Omental fat pad (tissue), 3 donors: ENCODE measurements at regions not wholly inside any gene's neighbourhood (a gene's known extent, or its start where the extent isn't known, plus 50 kb on each side); places are given as distances from the start of the nearest gene placed in this dataset.

ENCODE experiments used
- ATAC-seq: fragments of 150-250 bp; one replicate; pipeline ENCODE4 v1.9.1; 2016; ENCODE audit warnings: mild to moderate bottlenecking, moderate library complexity; ENCODE audit not compliant: low FRiP score
- DNase-seq: peaks from one replicate; pipeline ENCODE4 v3.0.0-alpha.2; 2019; ENCODE audit warnings: low spot score
- TF ChIP-seq, protein P1 (sequence below), 3 donors: fragments of 450-650 bp; IDR thresholded peaks; one replicate each; pipeline ENCODE4 v1.5.1; 2016 to 2017; ENCODE audit warnings: antibody characterized with exemption in 3 of 3, mild to moderate bottlenecking in 3 of 3, moderate library complexity in 2 of 3

DNA sequence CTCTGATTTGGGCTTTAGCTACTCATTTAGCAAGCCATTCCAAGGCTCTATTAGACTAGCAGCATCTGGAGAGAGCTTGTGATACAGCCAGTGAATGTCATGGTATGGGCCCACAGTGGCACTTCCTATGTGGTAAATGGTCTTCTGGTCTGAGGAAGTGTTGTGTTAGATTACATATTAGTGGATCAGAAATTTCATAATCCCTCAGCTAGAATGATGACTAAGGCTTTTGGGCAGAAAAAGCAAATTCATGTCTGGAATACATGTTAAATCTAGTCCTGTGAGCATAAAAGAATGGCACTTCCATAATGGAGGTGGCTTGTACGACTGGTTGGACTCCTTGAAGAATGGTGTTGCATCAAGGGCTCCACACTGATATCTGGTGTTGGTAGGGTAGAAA is 436.8 kb upstream of the CWC22 start:
- no peak for DNase-seq
- TF ChIP-seq, protein P1, sequence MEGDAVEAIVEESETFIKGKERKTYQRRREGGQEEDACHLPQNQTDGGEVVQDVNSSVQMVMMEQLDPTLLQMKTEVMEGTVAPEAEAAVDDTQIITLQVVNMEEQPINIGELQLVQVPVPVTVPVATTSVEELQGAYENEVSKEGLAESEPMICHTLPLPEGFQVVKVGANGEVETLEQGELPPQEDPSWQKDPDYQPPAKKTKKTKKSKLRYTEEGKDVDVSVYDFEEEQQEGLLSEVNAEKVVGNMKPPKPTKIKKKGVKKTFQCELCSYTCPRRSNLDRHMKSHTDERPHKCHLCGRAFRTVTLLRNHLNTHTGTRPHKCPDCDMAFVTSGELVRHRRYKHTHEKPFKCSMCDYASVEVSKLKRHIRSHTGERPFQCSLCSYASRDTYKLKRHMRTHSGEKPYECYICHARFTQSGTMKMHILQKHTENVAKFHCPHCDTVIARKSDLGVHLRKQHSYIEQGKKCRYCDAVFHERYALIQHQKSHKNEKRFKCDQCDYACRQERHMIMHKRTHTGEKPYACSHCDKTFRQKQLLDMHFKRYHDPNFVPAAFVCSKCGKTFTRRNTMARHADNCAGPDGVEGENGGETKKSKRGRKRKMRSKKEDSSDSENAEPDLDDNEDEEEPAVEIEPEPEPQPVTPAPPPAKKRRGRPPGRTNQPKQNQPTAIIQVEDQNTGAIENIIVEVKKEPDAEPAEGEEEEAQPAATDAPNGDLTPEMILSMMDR (IDR thresholded peaks at IDR 0.05), result no peak

DNA sequence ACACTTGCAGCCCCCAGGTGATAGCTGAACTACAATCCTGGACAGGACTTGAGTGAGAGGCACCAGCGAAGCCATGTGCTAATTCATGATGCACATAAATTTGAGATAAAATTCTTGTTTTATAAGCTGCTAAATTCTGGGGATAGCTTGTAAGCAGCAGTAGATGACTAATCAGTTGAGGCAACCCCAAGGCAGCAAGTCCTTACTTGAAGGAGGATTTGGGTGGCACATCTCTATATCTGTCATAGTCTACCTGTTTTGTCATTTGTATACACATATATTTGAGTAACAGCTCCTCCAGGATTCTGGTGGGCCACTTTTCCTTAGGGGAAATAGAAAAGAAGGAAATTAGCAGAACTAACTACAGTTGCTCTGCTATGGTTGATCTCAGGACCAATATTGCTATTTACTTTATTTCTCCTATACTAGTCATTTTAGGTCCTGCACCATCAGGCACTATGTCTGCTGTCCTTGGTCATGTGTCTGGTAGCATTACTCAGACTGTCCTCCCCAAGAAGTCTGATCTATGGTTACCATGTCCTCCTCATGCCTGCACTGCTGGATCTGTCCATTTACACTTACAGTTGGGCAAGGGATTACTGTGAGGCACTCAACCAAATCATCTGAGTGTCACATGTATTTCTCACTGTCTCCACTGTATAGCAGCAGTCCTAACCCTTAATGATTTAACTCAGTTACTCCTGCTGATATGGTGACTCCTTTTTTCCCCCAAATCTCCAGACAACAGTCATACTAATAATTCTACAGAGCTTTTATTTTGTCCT is 436.0 kb upstream of the CWC22 start:
- DNase-seq (no peak), ATAC-seq (no peak)
- TF ChIP-seq, protein P1 (IDR thresholded peaks at IDR 0.05), result no peak

More for the DNA sequence above, 436.8 kb upstream of the CWC22 start:
- no peak for ATAC-seq

DNA sequence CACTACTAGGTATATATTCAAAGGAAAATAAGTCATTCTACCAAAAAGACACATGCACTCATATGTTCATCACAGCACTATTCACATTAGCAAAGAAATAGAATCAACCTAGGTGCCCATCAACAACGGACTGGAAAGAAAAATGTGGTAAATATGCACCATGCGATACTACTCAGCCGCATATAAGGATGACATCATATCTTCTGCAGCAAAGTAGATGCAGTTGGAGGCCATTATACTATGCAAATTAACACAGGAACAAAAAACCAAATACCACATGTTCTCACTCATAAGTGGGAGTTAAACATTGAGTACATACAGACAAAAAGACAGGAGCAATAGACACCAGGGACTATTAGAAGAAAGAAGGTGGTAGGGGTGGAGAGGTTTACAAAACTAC is 412.1 kb upstream of the CWC22 start:
- DNase-seq (no peak), ATAC-seq (no peak)
- TF ChIP-seq, protein P1 (IDR thresholded peaks at IDR 0.05), result no peak

DNA sequence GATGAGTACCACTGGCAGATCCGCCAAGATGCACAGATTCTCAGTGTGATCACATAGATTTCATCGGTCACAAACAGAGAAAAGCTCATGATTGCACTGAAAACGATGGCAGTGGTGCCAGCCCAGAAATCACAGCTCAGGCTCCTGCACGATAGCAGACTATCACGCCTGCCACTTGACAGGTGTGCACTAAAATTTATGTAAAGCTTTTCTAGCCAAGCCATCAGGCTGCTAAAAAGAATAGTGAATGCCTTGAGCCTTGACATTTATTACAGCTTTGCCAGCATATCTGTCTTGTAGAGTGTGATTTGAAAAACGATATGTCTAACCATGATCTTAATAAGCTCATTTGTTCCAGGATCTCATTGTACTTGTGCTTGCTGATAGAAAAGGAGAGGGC is 409.5 kb upstream of the CWC22 start:
- no peak for ATAC-seq
- TF ChIP-seq, protein P1 (IDR thresholded peaks at IDR 0.05), result no peak

DNA sequence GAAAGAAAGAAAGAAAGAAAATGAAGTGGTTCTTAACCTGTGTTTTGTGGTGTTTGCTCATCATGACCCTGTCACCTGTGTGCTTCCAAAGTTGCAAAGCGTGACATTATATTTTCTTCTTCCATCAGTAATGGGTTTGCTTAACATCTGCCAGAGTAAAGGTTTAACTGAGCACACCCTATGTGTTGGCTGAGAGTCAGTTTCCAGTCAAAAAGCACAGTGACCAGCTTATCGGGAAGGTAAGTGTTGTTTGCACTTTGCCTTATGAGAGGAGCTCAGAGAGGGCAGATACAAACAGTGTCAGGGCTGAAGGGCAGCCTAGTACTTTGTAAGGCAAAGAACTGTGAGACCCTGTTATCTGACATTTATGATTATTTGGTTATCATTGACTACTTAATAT is 406.2 kb upstream of the CWC22 start:
- TF ChIP-seq, protein P1 (IDR thresholded peaks at IDR 0.05), result no peak
- ATAC-seq (no peak), DNase-seq (no peak)

More for the DNA sequence above, 409.5 kb upstream of the CWC22 start:
- no peak for DNase-seq

DNA sequence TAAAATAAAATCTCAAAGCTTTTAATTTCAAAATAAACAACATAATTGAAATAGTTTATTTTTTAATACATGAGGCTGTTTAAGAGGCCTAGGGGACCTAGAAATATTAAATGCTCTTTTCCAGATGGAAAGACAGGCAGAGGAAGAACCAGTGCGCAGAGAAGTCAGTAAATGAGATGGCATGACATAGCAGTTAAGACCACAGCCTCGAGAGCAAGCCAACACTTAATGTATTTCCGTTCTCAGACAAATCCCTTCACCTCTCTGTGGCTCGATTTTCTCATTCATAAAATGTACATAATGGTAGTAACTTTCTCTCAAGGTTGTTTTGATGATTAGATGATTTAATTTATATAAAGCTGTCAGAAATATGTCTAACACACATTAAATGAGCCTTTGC is 405.1 kb upstream of the CWC22 start:
- ATAC-seq (no peak), DNase-seq (no peak)
- TF ChIP-seq, protein P1 (IDR thresholded peaks at IDR 0.05), result no peak

DNA sequence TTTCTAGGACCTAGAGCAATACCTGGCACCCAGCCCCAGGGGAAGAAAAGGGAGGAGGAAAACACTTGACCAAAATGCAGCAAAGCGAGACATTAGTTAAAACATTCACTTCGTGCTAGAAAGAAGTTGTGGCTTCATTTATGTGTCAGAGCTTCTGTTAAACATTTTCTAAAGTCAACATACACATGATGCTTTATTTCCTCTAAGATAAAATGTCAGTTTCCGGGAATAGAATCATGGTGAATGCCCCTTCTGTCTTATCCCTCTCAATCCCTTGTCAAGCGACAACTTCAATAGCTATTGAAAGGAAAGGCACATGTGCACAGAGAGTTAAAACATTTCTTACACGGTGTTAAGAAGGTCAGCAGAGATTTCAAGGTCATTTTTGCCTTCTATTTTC is 404.6 kb upstream of the CWC22 start:
- TF ChIP-seq, protein P1 (IDR thresholded peaks at IDR 0.05), result no peak
- ATAC-seq (no peak), DNase-seq (no peak)
